Gastrocnemius medialis (tissue), 4 donors: ENCODE measurements at regions not wholly inside any gene's neighbourhood (a gene's known extent, or its start where the extent isn't known, plus 50 kb on each side); places are given as distances from the start of the nearest gene placed in this dataset.

Experiments
- ATAC-seq, 2 donors: fragments of 150-250 bp; one replicate each; pipeline ENCODE4 v1.9.1; 2016
- DNase-seq, 2 donors: peaks; one replicate each; pipeline ENCODE4 v3.0.0-alpha.2; 2019
- H3K27ac ChIP-seq, 4 donors: fragments of 200-600 bp; sonication (generic); 1 replicate in 1 of 4; 2 replicates in 3 of 4; pipeline ENCODE4 v1.5.1; 2016 to 2018; ENCODE audit warnings: mild to moderate bottlenecking in 2 of 4, moderate library complexity in 1 of 4
- H3K27me3 ChIP-seq, 3 donors: fragments of 200-600 bp; sonication (generic) in 2 of 3; 1 replicate in 1 of 3; 2 replicates in 2 of 3; pipeline versions ENCODE4 v1.5.1 to v1.6.0; 2016 to 2019; ENCODE audit warnings: mild to moderate bottlenecking in 1 of 3, moderate library complexity in 1 of 3
- H3K36me3 ChIP-seq, 2 donors: fragments of 200-600 bp; sonication (generic) in 1 of 2; one replicate each; pipeline ENCODE4 v1.5.1; 2017 to 2018
- H3K4me1 ChIP-seq, 2 donors: fragments of 200-600 bp; sonication (generic) in 1 of 2; one replicate each; pipeline ENCODE4 v1.5.1; 2016 to 2017; ENCODE audit warnings: mild to moderate bottlenecking in 2 of 2
- H3K4me3 ChIP-seq, 4 donors: fragments of 200-600 bp; sonication (generic) in 3 of 4; 1 replicate in 1 of 4; 2 replicates in 3 of 4; pipeline ENCODE4 v1.5.1; 2016 to 2019; ENCODE audit warnings: mild to moderate bottlenecking in 2 of 4
- H3K9me3 ChIP-seq, 3 donors: fragments of 200-600 bp; sonication (generic) in 2 of 3; 1 replicate in 1 of 3; 2 replicates in 2 of 3; pipeline ENCODE4 v1.5.1; 2016 to 2019
- POLR2A ChIP-seq, 2 donors: fragments of 450-650 bp; IDR thresholded peaks; one replicate each; pipeline ENCODE4 v1.6.1; 2017; ENCODE audit warnings: antibody characterized with exemption in 2 of 2, mild to moderate bottlenecking in 2 of 2, moderate library complexity in 2 of 2
- in situ Hi-C, 4 donors: fragments of 200-750 bp; cut with MboI; loops; one replicate each; pipeline versions ENCODE4 v1.15.0 to v1.8.0; 2017; ENCODE audit warnings: low sequenced_read_pairs in 4 of 4
- intact Hi-C: fragments of 100-400 bp; cut with DNase I; formaldehyde crosslinking; loops from one replicate; pipeline ENCODE4 v1.15.1; 2023; ENCODE audit warnings: low total_unique reads
- TF ChIP-seq, protein P1 (sequence below), 5 experiments: fragments of 450-650 bp in 3 of 5; fragments of 200-600 bp in 2 of 5; sonication (generic) in 2 of 5; IDR thresholded peaks in 4 of 5; conservative IDR thresholded peaks in 1 of 5; 1 replicate in 4 of 5; 2 replicates in 1 of 5; pipeline ENCODE4 v1.5.1; 2016 to 2019; ENCODE audit warnings: antibody characterized with exemption in 5 of 5, mild to moderate bottlenecking in 3 of 5, moderate library complexity in 3 of 5

DNA sequence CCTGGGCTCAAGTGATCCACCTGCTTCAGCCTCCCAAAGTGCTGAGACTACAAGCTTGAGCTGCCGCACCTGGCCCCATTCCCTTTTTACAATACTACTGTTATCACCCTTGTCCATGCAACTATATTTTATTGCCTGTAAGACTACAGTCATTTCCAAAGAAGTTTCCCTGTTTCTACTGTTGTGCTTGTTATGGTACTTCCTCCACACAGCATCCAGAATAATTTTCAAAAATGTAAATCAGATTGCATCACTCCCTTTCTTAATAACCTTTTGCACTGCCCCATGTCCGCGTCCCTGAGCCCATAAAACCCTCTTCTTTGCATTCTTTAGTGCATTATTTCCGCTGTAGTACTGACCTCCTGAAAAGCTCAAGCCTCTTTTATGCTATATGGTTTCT is 128.9 kb upstream of the AKIRIN2 start:
- intact Hi-C loops, result no loop called here
- ATAC-seq (no peak), DNase-seq (no peak)
- TF ChIP-seq, protein P1, sequence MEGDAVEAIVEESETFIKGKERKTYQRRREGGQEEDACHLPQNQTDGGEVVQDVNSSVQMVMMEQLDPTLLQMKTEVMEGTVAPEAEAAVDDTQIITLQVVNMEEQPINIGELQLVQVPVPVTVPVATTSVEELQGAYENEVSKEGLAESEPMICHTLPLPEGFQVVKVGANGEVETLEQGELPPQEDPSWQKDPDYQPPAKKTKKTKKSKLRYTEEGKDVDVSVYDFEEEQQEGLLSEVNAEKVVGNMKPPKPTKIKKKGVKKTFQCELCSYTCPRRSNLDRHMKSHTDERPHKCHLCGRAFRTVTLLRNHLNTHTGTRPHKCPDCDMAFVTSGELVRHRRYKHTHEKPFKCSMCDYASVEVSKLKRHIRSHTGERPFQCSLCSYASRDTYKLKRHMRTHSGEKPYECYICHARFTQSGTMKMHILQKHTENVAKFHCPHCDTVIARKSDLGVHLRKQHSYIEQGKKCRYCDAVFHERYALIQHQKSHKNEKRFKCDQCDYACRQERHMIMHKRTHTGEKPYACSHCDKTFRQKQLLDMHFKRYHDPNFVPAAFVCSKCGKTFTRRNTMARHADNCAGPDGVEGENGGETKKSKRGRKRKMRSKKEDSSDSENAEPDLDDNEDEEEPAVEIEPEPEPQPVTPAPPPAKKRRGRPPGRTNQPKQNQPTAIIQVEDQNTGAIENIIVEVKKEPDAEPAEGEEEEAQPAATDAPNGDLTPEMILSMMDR (IDR thresholded peaks at IDR 0.05 in 4 of 5, conservative IDR thresholded peaks at IDR 0.05 in 1 of 5), result no peak
- no peak for TF ChIP-seq POLR2A (IDR thresholded peaks at IDR 0.05)
- no peaks in the 10 kb centered on the region for H3K9me3 ChIP-seq
- no peaks in the 10 kb centered on the region for H3K27me3 ChIP-seq
- in situ Hi-C loops, result no loop called here
- H3K4me3 ChIP-seq, result no peak overlapping the region
- no peak overlapping the region for H3K27ac ChIP-seq
- no peaks in the 10 kb centered on the region for H3K36me3 ChIP-seq
- H3K4me1 ChIP-seq, result no peaks in the 10 kb centered on the region

DNA sequence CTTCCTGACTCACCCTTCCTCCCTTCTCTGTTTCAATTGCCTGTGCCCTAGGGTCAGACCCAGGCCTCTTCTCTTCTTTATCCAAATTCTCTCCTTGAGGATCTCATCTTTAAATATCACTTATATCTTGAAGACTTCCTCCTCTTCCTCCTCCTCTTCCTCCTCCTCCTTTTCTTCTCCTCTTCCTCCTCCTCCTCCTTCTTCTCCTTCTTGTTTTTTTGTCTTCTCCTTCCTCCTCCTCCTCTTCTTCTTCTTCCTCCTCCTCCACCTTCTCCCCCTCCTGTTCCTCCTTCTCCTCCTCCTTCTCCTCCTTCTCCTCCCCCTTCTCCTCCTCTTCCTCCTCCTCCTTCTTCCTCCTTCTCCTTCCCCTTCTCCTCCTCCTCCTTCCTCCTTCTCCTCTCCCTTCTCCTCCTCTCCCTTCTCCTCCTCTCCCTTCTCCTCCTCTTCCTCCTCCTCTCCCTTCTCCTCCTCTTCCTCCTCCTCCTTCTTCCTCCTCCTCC is 127.6 kb upstream of the AKIRIN2 start:
- in situ Hi-C loops, result no loop called here
- Histone ChIP-seq H3K36me3 (no peaks in the 10 kb centered on the region), H3K4me3 (no peak overlapping the region), H3K27ac (no peak overlapping the region), H3K27me3 (no peaks in the 10 kb centered on the region), H3K4me1 (no peaks in the 10 kb centered on the region), H3K9me3 (no peaks in the 10 kb centered on the region)
- DNase-seq, result no peak
- no peak for ATAC-seq
- no peak for TF ChIP-seq POLR2A (IDR thresholded peaks at IDR 0.05)
- TF ChIP-seq, protein P1 (IDR thresholded peaks at IDR 0.05 in 4 of 5, conservative IDR thresholded peaks at IDR 0.05 in 1 of 5), result no peak
- intact Hi-C loops, result no loop called here

DNA sequence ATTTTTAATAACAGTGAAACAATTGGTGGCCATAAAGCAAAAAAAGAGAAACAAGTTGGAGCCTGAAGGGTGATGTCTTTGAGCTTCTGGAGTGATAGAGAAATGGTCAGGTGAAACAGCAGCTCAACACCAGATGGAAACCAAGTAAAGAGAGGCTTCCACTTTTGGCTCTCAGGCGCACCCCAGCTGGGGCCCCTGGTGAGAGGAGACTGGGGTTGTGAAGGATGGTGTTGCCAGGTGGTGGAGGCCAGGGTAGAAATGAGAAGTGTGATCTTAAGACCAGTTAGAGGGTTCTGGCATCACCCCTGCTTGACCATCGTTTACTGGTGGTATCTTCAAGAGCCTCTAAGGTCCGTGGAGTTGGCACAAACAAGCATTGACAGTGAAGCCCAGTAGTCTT is 126.0 kb upstream of the AKIRIN2 start:
- Histone ChIP-seq H3K4me1 (no peaks in the 10 kb centered on the region), H3K27ac (no peak overlapping the region), H3K27me3 (no peaks in the 10 kb centered on the region), H3K4me3 (no peak overlapping the region), H3K36me3 (no peaks in the 10 kb centered on the region), H3K9me3 (no peaks in the 10 kb centered on the region)
- no peak for DNase-seq
- TF ChIP-seq POLR2A (IDR thresholded peaks at IDR 0.05), result no peak
- TF ChIP-seq, protein P1 (IDR thresholded peaks at IDR 0.05 in 4 of 5, conservative IDR thresholded peaks at IDR 0.05 in 1 of 5), result no peak
- ATAC-seq, result no peak
- in situ Hi-C loops, result no loop called here
- intact Hi-C loops, result no loop called here

DNA sequence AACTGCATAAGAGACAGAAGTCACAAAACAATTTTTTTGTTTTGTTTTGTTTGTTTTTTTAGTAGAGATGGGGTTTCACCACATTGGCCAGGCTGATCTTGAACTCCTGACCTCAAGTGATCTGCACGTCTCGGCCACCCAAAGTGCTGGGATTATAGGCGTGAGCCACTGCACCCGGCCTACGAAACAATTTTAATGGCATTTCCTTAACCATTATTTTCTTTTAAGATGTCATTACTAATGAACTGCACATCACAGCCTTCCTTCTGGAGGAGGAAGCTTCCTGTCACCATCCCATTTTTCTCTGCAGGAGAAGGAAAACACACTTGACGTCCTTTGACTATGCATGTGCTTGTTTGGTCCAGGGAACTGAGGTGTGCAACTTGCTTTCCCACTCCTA is 125.3 kb upstream of the AKIRIN2 start:
- no peak for ATAC-seq
- DNase-seq, result no peak
- Histone ChIP-seq H3K4me3 (no peak overlapping the region), H3K9me3 (no peaks in the 10 kb centered on the region), H3K27me3 (no peaks in the 10 kb centered on the region), H3K4me1 (no peaks in the 10 kb centered on the region), H3K27ac (no peak overlapping the region), H3K36me3 (no peaks in the 10 kb centered on the region)
- TF ChIP-seq, protein P1 (IDR thresholded peaks at IDR 0.05 in 4 of 5, conservative IDR thresholded peaks at IDR 0.05 in 1 of 5), result no peak
- TF ChIP-seq POLR2A (IDR thresholded peaks at IDR 0.05), result no peak
- intact Hi-C loops, result no loop called here
- in situ Hi-C loops, result no loop called here

DNA sequence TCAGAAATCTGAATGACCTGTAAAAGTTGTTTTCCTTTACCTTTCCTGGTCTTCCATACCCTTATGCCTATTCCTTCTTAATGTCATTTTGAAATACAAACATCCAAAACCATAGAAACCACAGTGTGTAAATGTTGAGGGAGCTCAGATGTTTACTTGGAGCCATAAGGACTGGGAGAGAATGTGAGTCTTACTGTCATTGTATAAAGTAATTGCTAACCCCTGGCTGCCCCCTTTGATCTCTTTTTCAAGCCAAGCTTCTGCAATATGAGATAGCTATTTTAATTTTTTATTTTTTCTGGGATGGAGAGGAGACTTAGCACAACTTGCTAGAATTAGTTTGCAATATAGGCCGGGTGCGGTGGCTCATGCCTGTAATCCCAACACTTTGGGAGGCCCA is 124.4 kb upstream of the AKIRIN2 start:
- ATAC-seq, result no peak
- no peak overlapping the region for H3K27ac ChIP-seq
- in situ Hi-C loops, result no loop called here

More for the DNA sequence above, 124.4 kb upstream of the AKIRIN2 start:
- intact Hi-C loops, result no loop called here
- H3K36me3 ChIP-seq, result no peaks in the 10 kb centered on the region
- no peaks in the 10 kb centered on the region for H3K9me3 ChIP-seq
- H3K4me3 ChIP-seq, result no peak overlapping the region
- no peaks in the 10 kb centered on the region for H3K27me3 ChIP-seq
- DNase-seq, result no peak
- no peaks in the 10 kb centered on the region for H3K4me1 ChIP-seq
- TF ChIP-seq, protein P1 (IDR thresholded peaks at IDR 0.05 in 4 of 5, conservative IDR thresholded peaks at IDR 0.05 in 1 of 5), result no peak
